ENCODE measurements at regions not wholly inside any gene's neighbourhood (a gene's known extent, or its start where the extent isn't known, plus 50 kb on each side); places are given as distances from the start of the nearest gene placed in this dataset.

DNA sequence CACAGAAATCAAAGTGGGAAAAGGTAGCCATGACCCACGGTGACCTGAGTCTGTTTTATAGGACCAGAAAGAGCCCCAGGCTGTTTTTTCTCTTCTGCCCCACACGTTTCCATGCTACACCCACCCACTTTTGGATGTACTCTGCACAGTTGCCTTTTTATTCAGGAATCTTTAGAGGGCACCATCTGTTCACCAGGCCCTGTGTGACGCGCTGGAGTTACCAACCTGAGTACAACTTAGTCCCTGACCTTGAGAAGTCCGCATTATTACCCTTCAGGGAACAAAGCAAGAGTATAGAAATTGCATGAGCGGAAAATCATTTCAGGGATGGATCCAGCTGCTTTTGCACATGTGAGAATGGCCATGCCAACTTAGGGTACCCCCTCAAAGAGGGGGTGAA, 207.8 kb upstream of the GATB start:
- H3K9me3 ChIP-seq (ENCODE audit: insufficient read depth, low read depth, low read length), result no peaks in the 10 kb centered on the region
- no peak overlapping the region for H3K9ac ChIP-seq (ENCODE audit: low read depth, low read length, poor library complexity, severe bottlenecking)
- peaks cover 4% of the 10 kb centered on the region for H3K4me1 ChIP-seq (ENCODE audit: insufficient read depth, low read length, poor library complexity, severe bottlenecking)
- TF ChIP-seq EZH2phosphoT487 (IDR thresholded peaks at IDR 0.05; ENCODE audit: borderline replicate concordance), result no peak
- TF ChIP-seq, protein P1, sequence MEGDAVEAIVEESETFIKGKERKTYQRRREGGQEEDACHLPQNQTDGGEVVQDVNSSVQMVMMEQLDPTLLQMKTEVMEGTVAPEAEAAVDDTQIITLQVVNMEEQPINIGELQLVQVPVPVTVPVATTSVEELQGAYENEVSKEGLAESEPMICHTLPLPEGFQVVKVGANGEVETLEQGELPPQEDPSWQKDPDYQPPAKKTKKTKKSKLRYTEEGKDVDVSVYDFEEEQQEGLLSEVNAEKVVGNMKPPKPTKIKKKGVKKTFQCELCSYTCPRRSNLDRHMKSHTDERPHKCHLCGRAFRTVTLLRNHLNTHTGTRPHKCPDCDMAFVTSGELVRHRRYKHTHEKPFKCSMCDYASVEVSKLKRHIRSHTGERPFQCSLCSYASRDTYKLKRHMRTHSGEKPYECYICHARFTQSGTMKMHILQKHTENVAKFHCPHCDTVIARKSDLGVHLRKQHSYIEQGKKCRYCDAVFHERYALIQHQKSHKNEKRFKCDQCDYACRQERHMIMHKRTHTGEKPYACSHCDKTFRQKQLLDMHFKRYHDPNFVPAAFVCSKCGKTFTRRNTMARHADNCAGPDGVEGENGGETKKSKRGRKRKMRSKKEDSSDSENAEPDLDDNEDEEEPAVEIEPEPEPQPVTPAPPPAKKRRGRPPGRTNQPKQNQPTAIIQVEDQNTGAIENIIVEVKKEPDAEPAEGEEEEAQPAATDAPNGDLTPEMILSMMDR (conservative IDR thresholded peaks at IDR 0.05; ENCODE audit: low read length), result no peak
- no peaks in the 10 kb centered on the region for H3K36me3 ChIP-seq (ENCODE audit: insufficient read depth, low read length)
- H3K9me2 ChIP-seq (replicated peaks; ENCODE audit: low read depth, low read length), result no peaks in the 10 kb centered on the region
- no peaks in the 10 kb centered on the region for H3K79me2 ChIP-seq (ENCODE audit: insufficient read depth, low read length)
- H3K4me2 ChIP-seq (ENCODE audit: low read depth, low read length, poor library complexity, severe bottlenecking), result no peak overlapping the region
- H3F3A ChIP-seq (ENCODE audit: low read depth), result no peaks in the 10 kb centered on the region
- H2AFZ ChIP-seq (ENCODE audit: low read length), result no peak overlapping the region
- H4K20me1 ChIP-seq (ENCODE audit: insufficient read depth, low read length, poor library complexity, severe bottlenecking), result no peaks in the 10 kb centered on the region
- no peak overlapping the region for H3K4me3 ChIP-seq (ENCODE audit: low read length, poor library complexity, severe bottlenecking)
- H3K27me3 ChIP-seq (ENCODE audit: insufficient read depth, low read length, poor library complexity, severe bottlenecking), result no peaks in the 10 kb centered on the region

DNA sequence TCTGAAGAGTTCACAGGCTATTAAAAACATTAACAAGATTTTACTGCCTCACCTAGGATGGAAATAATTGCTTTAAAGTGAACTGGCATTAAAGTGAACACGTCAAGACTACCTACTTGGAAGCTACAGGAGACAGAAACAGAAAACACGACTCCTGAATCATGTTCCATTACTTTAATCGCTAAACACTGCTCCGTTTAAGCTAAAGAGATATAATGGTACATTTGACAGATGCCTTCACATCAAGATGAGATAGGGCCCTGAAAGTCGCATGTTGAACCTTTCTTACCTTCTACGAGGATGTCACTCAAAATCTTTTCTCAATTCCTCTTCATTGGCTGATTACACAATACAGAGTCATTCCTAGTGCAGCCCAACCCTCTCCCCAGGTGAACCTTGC, 206.3 kb upstream of the GATB start:
- Histone ChIP-seq H3K79me2 (ENCODE audit: insufficient read depth, low read length) (no peaks in the 10 kb centered on the region), H3K9ac (ENCODE audit: low read depth, low read length, poor library complexity, severe bottlenecking) (no peak overlapping the region), H3K36me3 (ENCODE audit: insufficient read depth, low read length) (no peaks in the 10 kb centered on the region), H3K4me3 (ENCODE audit: low read length, poor library complexity, severe bottlenecking) (no peak overlapping the region), H3K4me2 (ENCODE audit: low read depth, low read length, poor library complexity, severe bottlenecking) (no peak overlapping the region), H3K9me2 (replicated peaks; ENCODE audit: low read depth, low read length) (no peaks in the 10 kb centered on the region), H3K27me3 (ENCODE audit: insufficient read depth, low read length, poor library complexity, severe bottlenecking) (no peaks in the 10 kb centered on the region), H3K9me3 (ENCODE audit: insufficient read depth, low read depth, low read length) (no peaks in the 10 kb centered on the region), H4K20me1 (ENCODE audit: insufficient read depth, low read length, poor library complexity, severe bottlenecking) (no peaks in the 10 kb centered on the region), H3K4me1 (ENCODE audit: insufficient read depth, low read length, poor library complexity, severe bottlenecking) (peaks cover 4% of the 10 kb centered on the region), H3F3A (ENCODE audit: low read depth) (no peaks in the 10 kb centered on the region), H2AFZ (ENCODE audit: low read length) (no peak overlapping the region)
- TF ChIP-seq, protein P1 (conservative IDR thresholded peaks at IDR 0.05; ENCODE audit: low read length), result no peak

DNA sequence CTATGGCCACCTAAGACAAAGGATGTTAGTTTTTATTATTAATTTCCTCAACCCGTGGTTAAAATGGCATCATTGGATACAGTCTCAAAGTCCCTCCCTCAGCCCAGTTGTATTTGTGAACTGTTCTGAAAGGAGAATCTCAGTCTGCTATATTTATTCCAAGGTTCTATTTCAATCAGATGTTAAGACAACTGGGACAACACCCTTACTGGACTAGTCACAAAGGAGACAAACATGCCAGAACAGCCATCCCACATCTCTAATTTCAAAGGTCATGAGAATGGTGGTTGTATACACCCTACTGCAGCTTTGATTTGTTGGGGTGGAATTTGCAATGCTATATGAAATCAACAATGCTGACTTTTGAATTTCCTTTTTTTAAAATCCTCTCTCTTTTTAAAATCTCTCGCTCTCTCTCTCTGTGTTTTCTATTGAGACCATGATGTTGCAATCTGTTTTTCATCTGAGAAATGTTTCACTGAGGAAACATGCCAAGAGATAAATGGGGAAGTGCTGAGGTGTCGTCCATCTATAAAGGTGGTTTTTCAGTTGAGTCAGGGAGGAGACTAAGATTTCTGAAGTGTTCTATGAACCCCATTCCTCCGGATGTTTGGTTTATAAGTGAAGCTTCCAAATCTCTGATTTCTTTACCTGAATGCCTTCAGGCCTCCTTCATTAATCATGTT, 201.5 kb upstream of the GATB start:
- Histone ChIP-seq H3K9me3 (ENCODE audit: insufficient read depth, low read depth, low read length) (no peaks in the 10 kb centered on the region), H3K27me3 (ENCODE audit: insufficient read depth, low read length, poor library complexity, severe bottlenecking) (no peaks in the 10 kb centered on the region), H3F3A (ENCODE audit: low read depth) (no peaks in the 10 kb centered on the region), H3K36me3 (ENCODE audit: insufficient read depth, low read length) (no peaks in the 10 kb centered on the region), H3K4me3 (ENCODE audit: low read length, poor library complexity, severe bottlenecking) (no peak overlapping the region), H3K9me2 (replicated peaks; ENCODE audit: low read depth, low read length) (no peaks in the 10 kb centered on the region), H3K9ac (ENCODE audit: low read depth, low read length, poor library complexity, severe bottlenecking) (no peak overlapping the region), H4K20me1 (ENCODE audit: insufficient read depth, low read length, poor library complexity, severe bottlenecking) (no peaks in the 10 kb centered on the region), H3K4me2 (ENCODE audit: low read depth, low read length, poor library complexity, severe bottlenecking) (no peak overlapping the region), H3K4me1 (ENCODE audit: insufficient read depth, low read length, poor library complexity, severe bottlenecking) (peaks cover 4% of the 10 kb centered on the region), H2AFZ (ENCODE audit: low read length) (no peak overlapping the region), H3K79me2 (ENCODE audit: insufficient read depth, low read length) (no peaks in the 10 kb centered on the region)
- TF ChIP-seq, protein P1 (conservative IDR thresholded peaks at IDR 0.05; ENCODE audit: low read length), result no peak
- TF ChIP-seq EZH2phosphoT487 (IDR thresholded peaks at IDR 0.05; ENCODE audit: borderline replicate concordance), result no peak

Measured in Loucy (cell line).